SK-N-SH treated with all-trans-retinoic acid at 6 μM for 48 hours (cell line): ENCODE measurements at regions not wholly inside any gene's neighbourhood (a gene's known extent, or its start where the extent isn't known, plus 50 kb on each side); places are given as distances from the start of the nearest gene placed in this dataset.
A peak's percentile ranks its signal among the peaks of the same experiment; 100 is the strongest.
"Not testable (repeated sequence)": the region's sequence is repeated elsewhere in the genome, so short reads cannot be mapped to it uniquely, and the experiment has no call there.

Experiments
- ATAC-seq: fragments of 200-7000 bp; cut with Tn5 transposase; 3 replicates; pipeline ENCODE4 v1.9.1; 2020; ENCODE audit warnings: mild to moderate bottlenecking, moderate library complexity
- ARNTL ChIP-seq: fragments of 450-650 bp; formaldehyde crosslinking; IDR thresholded peaks from 2 replicates; pipeline ENCODE4 v1.5.0; 2020; ENCODE audit warnings: low read depth, mild to moderate bottlenecking, moderate library complexity, borderline replicate concordance
- BACH2 ChIP-seq: fragments of 250-450 bp; sonication (Bioruptor Pico); IDR thresholded peaks from 2 replicates; pipeline ENCODE4 v1.9.0; 2021; ENCODE audit warnings: mild to moderate bottlenecking, borderline replicate concordance
- CSDC2 ChIP-seq: fragments of 250-450 bp; sonication (Bioruptor Pico); IDR thresholded peaks from 2 replicates; pipeline ENCODE4 v1.5.0; 2020; ENCODE audit warnings: mild to moderate bottlenecking, moderate library complexity
- ESRRG ChIP-seq: fragments of 250-450 bp; sonication (Bioruptor Pico); IDR thresholded peaks from 2 replicates; pipeline ENCODE4 v1.6.1; 2021; ENCODE audit warnings: mild to moderate bottlenecking
- GLIS3 ChIP-seq: fragments of 250-450 bp; sonication (Bioruptor Pico); IDR thresholded peaks from 2 replicates; pipeline ENCODE4 v1.5.0; 2020; ENCODE audit warnings: mild to moderate bottlenecking, moderate library complexity
- ISL1 ChIP-seq: fragments of 250-450 bp; sonication (Bioruptor Pico); IDR thresholded peaks from 2 replicates; pipeline ENCODE4 v2.1.2; 2022; ENCODE audit warnings: mild to moderate bottlenecking, moderate library complexity
- OSR1 ChIP-seq: fragments of 250-450 bp; sonication (Bioruptor Pico); IDR thresholded peaks from 2 replicates; pipeline ENCODE4 v1.8.0; 2022; ENCODE audit warnings: moderate library complexity, mild to moderate bottlenecking, inconsistent platforms
- PPARA ChIP-seq: fragments of 250-450 bp; sonication (Bioruptor Pico); IDR thresholded peaks from 2 replicates; pipeline ENCODE4 v1.5.0; 2020; ENCODE audit warnings: mild to moderate bottlenecking, borderline replicate concordance
- RARB ChIP-seq: fragments of 250-450 bp; sonication (Bioruptor Pico); IDR thresholded peaks from 2 replicates; pipeline ENCODE4 v1.8.0; 2021; ENCODE audit warnings: mild to moderate bottlenecking, moderate library complexity
- SNAI2 ChIP-seq: fragments of 250-450 bp; sonication (Bioruptor Pico); IDR thresholded peaks from 2 replicates; pipeline ENCODE4 v1.5.0; 2020; ENCODE audit warnings: mild to moderate bottlenecking, moderate library complexity
- TCF4 ChIP-seq: fragments of 250-450 bp; sonication (Bioruptor Pico); IDR thresholded peaks from 2 replicates; pipeline ENCODE4 v1.8.0; 2021; ENCODE audit warnings: mild to moderate bottlenecking, moderate library complexity, borderline replicate concordance
- ZFP3 ChIP-seq: fragments of 250-450 bp; sonication (Bioruptor Pico); IDR thresholded peaks from 2 replicates; pipeline ENCODE4 v1.5.0; 2020; ENCODE audit warnings: mild to moderate bottlenecking, moderate library complexity
- ZFP30 ChIP-seq: fragments of 450-650 bp; formaldehyde crosslinking; IDR thresholded peaks from 2 replicates; pipeline ENCODE4 v1.5.0; 2022; ENCODE audit warnings: mild to moderate bottlenecking, moderate library complexity
- ZNF565 ChIP-seq: fragments of 450-650 bp; formaldehyde crosslinking; conservative IDR thresholded peaks from 2 replicates; pipeline ENCODE4 v1.5.0; 2020; ENCODE audit warnings: low read depth, mild to moderate bottlenecking, moderate library complexity
- ZNF8 ChIP-seq: fragments of 450-650 bp; formaldehyde crosslinking; IDR thresholded peaks from 2 replicates; pipeline ENCODE4 v1.5.0; 2020; ENCODE audit warnings: mild to moderate bottlenecking, moderate library complexity
- TF ChIP-seq, protein P1 (sequence below): fragments of 250-450 bp; sonication (Bioruptor Pico); IDR thresholded peaks from 2 replicates; pipeline ENCODE4 v1.5.0; 2020; ENCODE audit warnings: mild to moderate bottlenecking, moderate library complexity
- TF ChIP-seq, protein P2 (sequence below): fragments of 250-450 bp; sonication (Bioruptor Pico); IDR thresholded peaks from 2 replicates; pipeline ENCODE4 v1.8.0; 2020; ENCODE audit warnings: mild to moderate bottlenecking, moderate library complexity, borderline replicate concordance
- TF ChIP-seq, protein P3 (sequence below): fragments of 250-450 bp; sonication (Bioruptor Pico); IDR thresholded peaks from 2 replicates; pipeline ENCODE4 v1.8.0; 2021; ENCODE audit warnings: low read depth, mild to moderate bottlenecking, moderate library complexity, borderline replicate concordance
- TF ChIP-seq, protein P4 (sequence below): fragments of 250-450 bp; sonication (Bioruptor Pico); IDR thresholded peaks from 2 replicates; pipeline ENCODE4 v1.5.1; 2020; ENCODE audit warnings: low read depth, mild to moderate bottlenecking, moderate library complexity

DNA sequence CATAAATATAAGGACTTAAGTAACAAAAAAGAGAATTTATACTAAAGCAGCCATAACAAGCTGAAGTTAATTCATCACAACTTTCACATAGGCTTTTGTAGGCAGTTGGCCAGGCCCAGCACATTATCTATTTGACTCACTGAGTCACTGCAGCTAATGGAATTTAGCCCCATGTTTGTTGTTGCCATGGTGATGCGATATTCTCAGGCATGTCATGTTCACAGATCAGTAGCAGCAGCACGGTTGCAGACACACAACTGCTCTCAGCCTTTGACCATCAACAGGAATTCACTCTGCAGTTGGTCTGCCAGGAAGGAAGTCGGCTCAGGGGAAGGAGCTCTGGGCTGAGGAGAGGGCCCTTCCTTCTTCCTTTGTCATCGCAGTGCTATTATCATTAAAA is 639.8 kb downstream of the TMEM182 start:
- TF ChIP-seq ISL1 (CRISPR knock-in tag) (peak; percentile 78), SNAI2 (no peak)

DNA sequence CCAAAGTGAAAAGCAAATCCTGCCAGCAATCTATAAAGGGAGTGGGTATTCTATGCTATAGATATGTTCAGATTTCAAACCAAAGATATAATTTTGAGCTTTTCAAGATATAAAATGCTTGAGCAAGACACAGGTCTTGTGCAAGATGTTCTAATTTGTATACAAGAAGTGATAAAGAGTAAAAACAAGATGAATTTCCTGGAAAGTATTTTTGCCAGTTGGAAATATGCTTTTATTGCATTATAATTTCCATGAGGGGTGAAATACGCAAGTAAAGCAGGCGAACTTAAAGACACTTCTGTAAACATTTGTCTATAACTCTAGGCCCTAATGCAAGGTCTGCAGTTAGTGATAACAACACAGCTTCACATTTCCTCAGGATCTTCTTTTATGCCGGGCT is 640.5 kb downstream of the TMEM182 start:
- ATAC-seq = no peak
- TF ChIP-seq, protein P1, sequence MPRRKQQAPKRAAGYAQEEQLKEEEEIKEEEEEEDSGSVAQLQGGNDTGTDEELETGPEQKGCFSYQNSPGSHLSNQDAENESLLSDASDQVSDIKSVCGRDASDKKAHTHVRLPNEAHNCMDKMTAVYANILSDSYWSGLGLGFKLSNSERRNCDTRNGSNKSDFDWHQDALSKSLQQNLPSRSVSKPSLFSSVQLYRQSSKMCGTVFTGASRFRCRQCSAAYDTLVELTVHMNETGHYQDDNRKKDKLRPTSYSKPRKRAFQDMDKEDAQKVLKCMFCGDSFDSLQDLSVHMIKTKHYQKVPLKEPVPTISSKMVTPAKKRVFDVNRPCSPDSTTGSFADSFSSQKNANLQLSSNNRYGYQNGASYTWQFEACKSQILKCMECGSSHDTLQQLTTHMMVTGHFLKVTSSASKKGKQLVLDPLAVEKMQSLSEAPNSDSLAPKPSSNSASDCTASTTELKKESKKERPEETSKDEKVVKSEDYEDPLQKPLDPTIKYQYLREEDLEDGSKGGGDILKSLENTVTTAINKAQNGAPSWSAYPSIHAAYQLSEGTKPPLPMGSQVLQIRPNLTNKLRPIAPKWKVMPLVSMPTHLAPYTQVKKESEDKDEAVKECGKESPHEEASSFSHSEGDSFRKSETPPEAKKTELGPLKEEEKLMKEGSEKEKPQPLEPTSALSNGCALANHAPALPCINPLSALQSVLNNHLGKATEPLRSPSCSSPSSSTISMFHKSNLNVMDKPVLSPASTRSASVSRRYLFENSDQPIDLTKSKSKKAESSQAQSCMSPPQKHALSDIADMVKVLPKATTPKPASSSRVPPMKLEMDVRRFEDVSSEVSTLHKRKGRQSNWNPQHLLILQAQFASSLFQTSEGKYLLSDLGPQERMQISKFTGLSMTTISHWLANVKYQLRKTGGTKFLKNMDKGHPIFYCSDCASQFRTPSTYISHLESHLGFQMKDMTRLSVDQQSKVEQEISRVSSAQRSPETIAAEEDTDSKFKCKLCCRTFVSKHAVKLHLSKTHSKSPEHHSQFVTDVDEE (CRISPR knock-in tag) = no peak
- no peak for TF ChIP-seq ARNTL

More for the DNA sequence above, 639.8 kb downstream of the TMEM182 start:
- no peak for ATAC-seq

DNA sequence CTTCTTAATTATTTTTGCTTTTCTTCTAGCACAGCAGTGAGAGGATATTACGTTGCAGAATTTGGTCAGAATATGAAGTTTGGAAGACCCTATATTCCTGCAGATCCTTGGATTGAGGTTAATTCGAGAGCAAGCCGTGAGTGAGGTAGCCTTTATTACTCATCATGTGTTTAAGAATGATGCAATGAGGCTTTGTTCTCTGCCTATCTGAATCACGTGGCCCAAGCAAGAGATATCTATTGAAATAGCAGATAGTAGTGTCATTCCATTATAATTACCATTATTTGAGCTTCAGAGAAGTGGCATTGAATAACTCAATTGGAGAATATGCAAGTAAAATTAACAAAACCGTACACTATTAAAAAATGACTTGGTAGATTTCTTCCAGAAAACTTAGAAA is 641.1 kb downstream of the TMEM182 start:
- TF ChIP-seq ARNTL = no peak
- TF ChIP-seq, protein P2, sequence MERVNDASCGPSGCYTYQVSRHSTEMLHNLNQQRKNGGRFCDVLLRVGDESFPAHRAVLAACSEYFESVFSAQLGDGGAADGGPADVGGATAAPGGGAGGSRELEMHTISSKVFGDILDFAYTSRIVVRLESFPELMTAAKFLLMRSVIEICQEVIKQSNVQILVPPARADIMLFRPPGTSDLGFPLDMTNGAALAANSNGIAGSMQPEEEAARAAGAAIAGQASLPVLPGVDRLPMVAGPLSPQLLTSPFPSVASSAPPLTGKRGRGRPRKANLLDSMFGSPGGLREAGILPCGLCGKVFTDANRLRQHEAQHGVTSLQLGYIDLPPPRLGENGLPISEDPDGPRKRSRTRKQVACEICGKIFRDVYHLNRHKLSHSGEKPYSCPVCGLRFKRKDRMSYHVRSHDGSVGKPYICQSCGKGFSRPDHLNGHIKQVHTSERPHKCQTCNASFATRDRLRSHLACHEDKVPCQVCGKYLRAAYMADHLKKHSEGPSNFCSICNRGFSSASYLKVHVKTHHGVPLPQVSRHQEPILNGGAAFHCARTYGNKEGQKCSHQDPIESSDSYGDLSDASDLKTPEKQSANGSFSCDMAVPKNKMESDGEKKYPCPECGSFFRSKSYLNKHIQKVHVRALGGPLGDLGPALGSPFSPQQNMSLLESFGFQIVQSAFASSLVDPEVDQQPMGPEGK (CRISPR knock-in tag) = no peak
- TF ChIP-seq SNAI2 = no peak
- TF ChIP-seq ZFP30 = no peak
- no peak for TF ChIP-seq RARB (CRISPR knock-in tag)
- TF ChIP-seq TCF4 (CRISPR knock-in tag) = no peak
- TF ChIP-seq ZFP3 (CRISPR knock-in tag) = no peak
- TF ChIP-seq ZNF8 (CRISPR knock-in tag) = no peak
- TF ChIP-seq, protein P3, sequence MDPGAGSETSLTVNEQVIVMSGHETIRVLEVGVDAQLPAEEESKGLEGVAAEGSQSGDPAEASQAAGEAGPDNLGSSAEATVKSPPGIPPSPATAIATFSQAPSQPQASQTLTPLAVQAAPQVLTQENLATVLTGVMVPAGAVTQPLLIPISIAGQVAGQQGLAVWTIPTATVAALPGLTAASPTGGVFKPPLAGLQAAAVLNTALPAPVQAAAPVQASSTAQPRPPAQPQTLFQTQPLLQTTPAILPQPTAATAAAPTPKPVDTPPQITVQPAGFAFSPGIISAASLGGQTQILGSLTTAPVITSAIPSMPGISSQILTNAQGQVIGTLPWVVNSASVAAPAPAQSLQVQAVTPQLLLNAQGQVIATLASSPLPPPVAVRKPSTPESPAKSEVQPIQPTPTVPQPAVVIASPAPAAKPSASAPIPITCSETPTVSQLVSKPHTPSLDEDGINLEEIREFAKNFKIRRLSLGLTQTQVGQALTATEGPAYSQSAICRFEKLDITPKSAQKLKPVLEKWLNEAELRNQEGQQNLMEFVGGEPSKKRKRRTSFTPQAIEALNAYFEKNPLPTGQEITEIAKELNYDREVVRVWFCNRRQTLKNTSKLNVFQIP (CRISPR knock-in tag) = no peak
- TF ChIP-seq, protein P4, sequence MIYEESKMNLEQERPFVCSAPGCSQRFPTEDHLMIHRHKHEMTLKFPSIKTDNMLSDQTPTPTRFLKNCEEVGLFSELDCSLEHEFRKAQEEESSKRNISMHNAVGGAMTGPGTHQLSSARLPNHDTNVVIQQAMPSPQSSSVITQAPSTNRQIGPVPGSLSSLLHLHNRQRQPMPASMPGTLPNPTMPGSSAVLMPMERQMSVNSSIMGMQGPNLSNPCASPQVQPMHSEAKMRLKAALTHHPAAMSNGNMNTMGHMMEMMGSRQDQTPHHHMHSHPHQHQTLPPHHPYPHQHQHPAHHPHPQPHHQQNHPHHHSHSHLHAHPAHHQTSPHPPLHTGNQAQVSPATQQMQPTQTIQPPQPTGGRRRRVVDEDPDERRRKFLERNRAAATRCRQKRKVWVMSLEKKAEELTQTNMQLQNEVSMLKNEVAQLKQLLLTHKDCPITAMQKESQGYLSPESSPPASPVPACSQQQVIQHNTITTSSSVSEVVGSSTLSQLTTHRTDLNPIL = no peak
- no peak for TF ChIP-seq PPARA (CRISPR knock-in tag)
- TF ChIP-seq, protein P1 (CRISPR knock-in tag) = no peak
- TF ChIP-seq GLIS3 = no peak
- no peak for TF ChIP-seq ZNF565 (CRISPR knock-in tag)
- no peak for TF ChIP-seq BACH2 (CRISPR knock-in tag)
- no peak for TF ChIP-seq CSDC2 (CRISPR knock-in tag)
- no peak for TF ChIP-seq ESRRG (CRISPR knock-in tag)
- no peak for TF ChIP-seq OSR1 (CRISPR knock-in tag)
- ATAC-seq = no peak

DNA sequence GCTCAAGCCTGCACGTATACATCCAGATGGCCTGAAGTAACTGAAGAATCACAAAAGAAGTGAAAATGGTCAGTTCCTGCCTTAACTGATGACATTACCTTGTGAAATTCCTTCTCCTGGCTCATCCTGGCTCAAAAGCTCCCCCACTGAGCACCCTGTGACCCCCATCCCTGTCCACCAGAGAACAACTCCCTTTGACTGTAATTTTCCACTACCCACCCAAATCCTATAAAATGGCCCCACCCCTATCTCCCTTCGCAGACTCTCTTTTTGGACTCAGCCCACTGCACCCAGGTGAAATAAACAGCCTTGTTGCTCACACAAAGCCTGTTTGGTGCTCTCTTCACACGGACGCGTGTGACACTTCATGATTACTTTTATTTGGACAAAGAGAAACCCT is 641.6 kb downstream of the TMEM182 start:
- ATAC-seq = not testable (repeated sequence)
